ENCODE measurements at regions not wholly inside any gene's neighbourhood (a gene's known extent, or its start where the extent isn't known, plus 50 kb on each side); places are given as distances from the start of the nearest gene placed in this dataset.

DNA sequence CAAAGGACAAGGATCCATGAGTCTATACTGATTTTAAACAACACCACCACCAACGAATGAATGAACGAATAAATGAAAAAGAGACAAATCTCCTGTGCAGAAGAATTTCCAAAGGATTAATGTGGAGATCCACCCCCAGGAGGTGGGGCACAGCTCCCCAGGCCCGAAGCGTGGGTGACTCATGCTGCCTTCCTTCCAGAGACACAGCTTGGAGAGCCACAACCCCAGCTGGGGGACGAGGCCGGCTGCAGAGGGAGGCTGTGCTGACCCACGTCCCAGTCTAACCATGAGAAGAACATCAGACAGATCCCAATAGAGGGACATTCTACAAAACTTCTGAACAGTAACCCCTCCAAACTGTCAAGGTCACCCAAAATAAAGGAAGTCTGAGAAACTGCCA, 557.3 kb upstream of the SALL3 start:
- TF ChIP-seq, protein P1, sequence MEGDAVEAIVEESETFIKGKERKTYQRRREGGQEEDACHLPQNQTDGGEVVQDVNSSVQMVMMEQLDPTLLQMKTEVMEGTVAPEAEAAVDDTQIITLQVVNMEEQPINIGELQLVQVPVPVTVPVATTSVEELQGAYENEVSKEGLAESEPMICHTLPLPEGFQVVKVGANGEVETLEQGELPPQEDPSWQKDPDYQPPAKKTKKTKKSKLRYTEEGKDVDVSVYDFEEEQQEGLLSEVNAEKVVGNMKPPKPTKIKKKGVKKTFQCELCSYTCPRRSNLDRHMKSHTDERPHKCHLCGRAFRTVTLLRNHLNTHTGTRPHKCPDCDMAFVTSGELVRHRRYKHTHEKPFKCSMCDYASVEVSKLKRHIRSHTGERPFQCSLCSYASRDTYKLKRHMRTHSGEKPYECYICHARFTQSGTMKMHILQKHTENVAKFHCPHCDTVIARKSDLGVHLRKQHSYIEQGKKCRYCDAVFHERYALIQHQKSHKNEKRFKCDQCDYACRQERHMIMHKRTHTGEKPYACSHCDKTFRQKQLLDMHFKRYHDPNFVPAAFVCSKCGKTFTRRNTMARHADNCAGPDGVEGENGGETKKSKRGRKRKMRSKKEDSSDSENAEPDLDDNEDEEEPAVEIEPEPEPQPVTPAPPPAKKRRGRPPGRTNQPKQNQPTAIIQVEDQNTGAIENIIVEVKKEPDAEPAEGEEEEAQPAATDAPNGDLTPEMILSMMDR (IDR thresholded peaks at IDR 0.05; ENCODE audit: extremely low read depth, insufficient read depth, missing control alignments) = no peak
- in situ Hi-C loops (cut with MboI; ENCODE audit: low pct_unique_long_range_greater_than_20kb, low sequenced_read_pairs, unreplicated experiment) = no loop called here
- no peak for DNase-seq (ENCODE audit: low spot score)

DNA sequence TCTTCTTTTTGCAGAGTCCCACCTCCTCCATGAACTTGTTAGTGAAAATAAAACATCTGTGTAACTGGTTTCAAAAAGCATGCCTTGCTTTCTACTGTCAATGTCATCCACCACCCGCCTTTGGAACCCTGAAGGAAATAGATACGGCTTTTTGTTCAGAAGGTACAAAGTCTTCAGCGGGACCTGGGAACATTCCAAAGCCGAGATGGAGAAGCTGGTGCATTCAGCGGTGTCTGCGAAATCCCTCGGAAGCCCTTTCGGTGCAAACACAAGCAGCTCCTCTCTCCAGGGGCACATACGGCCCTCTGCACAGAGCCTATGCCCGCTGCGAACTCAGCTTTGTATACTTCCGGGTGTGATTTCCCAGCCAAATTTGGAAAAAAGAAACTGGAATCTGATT, 555.8 kb upstream of the SALL3 start:
- in situ Hi-C loops (cut with MboI; ENCODE audit: low pct_unique_long_range_greater_than_20kb, low sequenced_read_pairs, unreplicated experiment) = no loop called here
- TF ChIP-seq, protein P1 (IDR thresholded peaks at IDR 0.05; ENCODE audit: extremely low read depth, insufficient read depth, missing control alignments) = no peak
- no peak for DNase-seq (ENCODE audit: low spot score)

DNA sequence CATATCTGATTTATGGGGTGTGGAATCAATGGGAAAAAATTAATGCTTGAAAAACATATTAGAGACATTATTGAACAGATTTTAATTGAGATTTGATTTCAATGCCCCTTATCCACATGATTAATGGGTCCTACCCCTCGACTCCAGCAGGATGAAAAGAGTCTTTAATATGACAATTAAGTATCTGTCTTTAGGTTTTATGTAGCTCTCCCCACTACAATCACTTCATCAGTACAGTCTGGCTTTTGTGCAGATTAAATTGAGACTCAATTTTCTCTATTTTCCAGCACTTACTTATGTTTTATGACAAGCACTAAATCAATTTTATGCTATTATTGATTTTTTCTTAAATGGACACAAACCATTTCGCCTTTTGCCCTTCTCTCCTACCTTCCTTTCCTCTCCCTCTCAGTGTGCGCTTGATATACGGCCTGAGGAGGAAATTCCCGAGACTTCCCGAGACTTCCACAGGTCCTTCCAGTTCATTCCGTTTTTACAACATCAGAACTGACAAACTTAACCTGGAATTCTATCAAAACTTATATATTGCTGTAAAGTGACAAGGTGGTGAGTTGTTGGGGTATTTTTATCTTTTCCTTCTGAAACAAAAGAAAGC, 555.1 kb upstream of the SALL3 start:
- no peak for DNase-seq (ENCODE audit: low spot score)

DNA sequence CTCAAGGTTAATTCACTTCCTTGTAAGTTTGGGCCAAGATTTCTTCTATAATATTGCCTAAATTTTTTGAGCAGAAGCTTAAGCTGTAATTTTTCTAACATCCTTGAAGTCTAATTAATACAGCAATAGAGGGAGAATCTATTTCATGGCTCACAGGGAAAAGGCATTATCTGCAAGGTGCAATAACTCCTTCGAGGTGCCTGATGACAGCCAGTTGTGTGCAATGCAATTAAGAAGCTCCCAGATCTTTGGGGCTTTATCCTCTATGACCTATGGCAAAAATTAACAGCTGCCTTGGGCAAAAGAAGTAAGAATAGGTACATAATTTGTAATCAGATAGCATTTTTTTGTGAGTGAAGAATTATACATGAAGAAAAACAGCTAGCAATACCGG, 554.6 kb upstream of the SALL3 start:
- in situ Hi-C loops (cut with MboI; ENCODE audit: low pct_unique_long_range_greater_than_20kb, low sequenced_read_pairs, unreplicated experiment) = no loop called here
- TF ChIP-seq, protein P1 (IDR thresholded peaks at IDR 0.05; ENCODE audit: extremely low read depth, insufficient read depth, missing control alignments) = no peak
- DNase-seq (ENCODE audit: low spot score) = no peak

More for the DNA sequence above, 555.1 kb upstream of the SALL3 start:
- TF ChIP-seq, protein P1 (IDR thresholded peaks at IDR 0.05; ENCODE audit: extremely low read depth, insufficient read depth, missing control alignments) = no peak
- in situ Hi-C loops (cut with MboI; ENCODE audit: low pct_unique_long_range_greater_than_20kb, low sequenced_read_pairs, unreplicated experiment) = no loop called here

DNA sequence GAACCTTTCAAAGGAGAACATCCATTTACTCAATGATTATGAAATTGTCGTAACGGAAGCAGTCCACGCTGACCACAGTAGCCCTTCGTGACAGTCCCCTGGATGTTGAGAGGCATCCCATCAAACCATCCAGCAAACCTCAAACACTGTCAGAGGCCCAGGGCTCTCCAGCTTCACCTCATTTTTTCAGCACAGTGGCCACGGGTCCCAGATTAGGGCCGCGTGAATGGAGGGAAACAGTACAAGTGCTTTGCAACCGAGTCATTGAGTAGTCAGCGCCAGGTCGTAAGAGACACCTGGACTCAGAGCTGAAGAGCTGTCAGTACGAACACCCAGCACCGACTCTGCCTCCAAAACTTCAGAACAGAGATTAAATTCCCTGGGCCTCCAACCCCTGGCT, 552.5 kb upstream of the SALL3 start:
- DNase-seq (ENCODE audit: low spot score) = no peak
- in situ Hi-C loops (cut with MboI; ENCODE audit: low pct_unique_long_range_greater_than_20kb, low sequenced_read_pairs, unreplicated experiment) = no loop called here
- TF ChIP-seq, protein P1 (IDR thresholded peaks at IDR 0.05; ENCODE audit: extremely low read depth, insufficient read depth, missing control alignments) = no peak

DNA sequence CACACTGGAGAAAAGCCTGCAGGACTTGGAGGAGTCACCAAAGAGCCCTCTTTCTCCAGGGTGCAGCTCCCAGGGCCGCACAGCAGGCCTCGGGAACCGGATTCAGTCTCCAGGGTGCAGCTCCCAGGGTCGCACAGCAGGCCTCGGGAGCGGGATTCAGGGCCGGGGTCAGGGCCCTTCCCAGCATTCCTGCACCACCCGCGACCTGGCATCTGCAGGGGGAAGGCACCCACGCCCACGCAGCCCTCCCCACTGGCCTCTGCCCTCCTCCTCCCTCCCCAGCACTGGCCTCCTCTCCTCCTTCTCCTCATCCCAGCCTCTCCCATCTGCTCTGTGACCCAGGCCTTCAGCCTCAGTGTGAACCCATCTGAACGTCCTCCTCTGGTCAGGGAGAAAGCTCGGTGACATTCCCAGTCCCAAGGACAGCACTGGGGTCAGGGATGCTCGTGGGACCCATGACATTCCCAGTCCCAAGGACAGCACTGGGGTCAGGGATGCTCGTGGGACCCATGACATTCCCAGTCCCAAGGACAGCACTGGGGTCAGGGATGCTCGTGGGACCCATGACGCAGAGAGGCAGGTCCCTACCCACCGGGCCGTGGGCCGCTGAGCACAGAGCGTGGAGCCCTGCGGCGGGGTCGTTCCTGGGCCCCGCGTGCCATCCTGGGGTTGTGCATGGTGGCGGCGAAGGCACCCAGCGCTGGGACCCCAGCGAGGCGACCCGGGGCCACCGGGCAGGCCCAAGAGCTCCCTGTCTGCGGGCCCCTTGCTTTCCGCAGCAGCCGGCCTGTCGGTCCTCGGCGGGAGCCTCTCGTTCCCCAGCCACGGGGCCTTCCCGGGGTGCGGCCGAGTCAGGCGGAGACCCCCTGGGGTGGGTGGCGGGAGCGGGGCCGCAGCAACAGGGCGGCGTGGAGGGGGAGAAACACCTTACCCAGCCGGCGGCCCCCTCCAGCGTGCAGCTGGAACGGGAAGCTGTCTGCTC, 550.2 kb upstream of the SALL3 start:
- TF ChIP-seq, protein P1 (IDR thresholded peaks at IDR 0.05; ENCODE audit: extremely low read depth, insufficient read depth, missing control alignments) = no peak
- in situ Hi-C loops (cut with MboI; ENCODE audit: low pct_unique_long_range_greater_than_20kb, low sequenced_read_pairs, unreplicated experiment) = no loop called here
- no peak for DNase-seq (ENCODE audit: low spot score)
